ENCODE measurements at regions not wholly inside any gene's neighbourhood (a gene's known extent, or its start where the extent isn't known, plus 50 kb on each side); places are given as distances from the start of the nearest gene placed in this dataset.

GRCh38 chr1:25049190-25049589, 119.1 kb upstream of the RUNX3 start:
- no peak for DNase-seq
- intact Hi-C loops (cut with DNase I): loop anchor here (10.0 kb wide), 1 partner anchor 104 kb away; no protein-coding TSS in a partner anchor

GRCh38 chr1:25048728-25049127, 118.7 kb upstream of the RUNX3 start:
- DNase-seq: peak in 17 of 42 donors; percentile 21 to 76 (median 44)
- intact Hi-C loops (cut with DNase I): loop anchor here (10.0 kb wide), 1 partner anchor 104 kb away; no protein-coding TSS in a partner anchor

- intact Hi-C loops (cut with DNase I): loop anchor here (10.0 kb wide), 1 partner anchor 103 kb away; no protein-coding TSS in a partner anchor
Measured at GRCh38 chr1:25047506-25048240, 117.6 kb upstream of the RUNX3 start.

GRCh38 chr1:25046194-25046532, 116.1 kb upstream of the RUNX3 start:
- no peak for DNase-seq
- intact Hi-C loops (cut with DNase I): loop anchor here (10.0 kb wide), 1 partner anchor 101 kb away; no protein-coding TSS in a partner anchor

More at GRCh38 chr1:25047506-25048240, 117.6 kb upstream of the RUNX3 start:
- DNase-seq: no peak

GRCh38 chr1:25045480-25046193, 115.6 kb upstream of the RUNX3 start:
- intact Hi-C loops (cut with DNase I): loop anchor here (10.0 kb wide), 1 partner anchor 101 kb away; no protein-coding TSS in a partner anchor
- no peak for DNase-seq

- no peak for DNase-seq
- intact Hi-C loops (cut with DNase I): loop anchor here (10.0 kb wide), 1 partner anchor 98 kb away; no protein-coding TSS in a partner anchor
Measured at GRCh38 chr1:25043228-25043580, 113.1 kb upstream of the RUNX3 start.

GRCh38 chr1:25042331-25043227, 112.5 kb upstream of the RUNX3 start:
- intact Hi-C loops (cut with DNase I): loop anchor here (10.0 kb wide), 1 partner anchor 98 kb away; no protein-coding TSS in a partner anchor
- DNase-seq: no peak

- intact Hi-C loops (cut with DNase I): loop anchor here (10.0 kb wide), 1 partner anchor 97 kb away; no protein-coding TSS in a partner anchor
Measured at GRCh38 chr1:25041916-25042315, 111.8 kb upstream of the RUNX3 start.

GRCh38 chr1:25040122-25040685, 110.1 kb upstream of the RUNX3 start:
- intact Hi-C loops (cut with DNase I): loop anchor here (10.0 kb wide), 1 partner anchor 95 kb away; no protein-coding TSS in a partner anchor
- no peak for DNase-seq

More at GRCh38 chr1:25041916-25042315, 111.8 kb upstream of the RUNX3 start:
- no peak for DNase-seq

- intact Hi-C loops (cut with DNase I): no loop called here
Measured at GRCh38 chr1:25039229-25039628, 109.2 kb upstream of the RUNX3 start.

GRCh38 chr1:25038699-25039098, 108.6 kb upstream of the RUNX3 start:
- intact Hi-C loops (cut with DNase I): no loop called here
- DNase-seq: no peak

More at GRCh38 chr1:25039229-25039628, 109.2 kb upstream of the RUNX3 start:
- DNase-seq: no peak

- peak in 7 of 42 donors; percentile 21 to 60 (median 34) for DNase-seq
- intact Hi-C loops (cut with DNase I): no loop called here
Measured at GRCh38 chr1:25037174-25038074, 107.3 kb upstream of the RUNX3 start.

GRCh38 chr1:25036117-25036546, 106.1 kb upstream of the RUNX3 start:
- intact Hi-C loops (cut with DNase I): no loop called here

GRCh38 chr1:25035523-25036116, 105.5 kb upstream of the RUNX3 start:
- intact Hi-C loops (cut with DNase I): no loop called here
- DNase-seq: no peak

More at GRCh38 chr1:25036117-25036546, 106.1 kb upstream of the RUNX3 start:
- DNase-seq: no peak

GRCh38 chr1:25034736-25035522, 104.9 kb upstream of the RUNX3 start:
- no peak for DNase-seq

More at GRCh38 chr1:25034736-25035522, 104.9 kb upstream of the RUNX3 start:
- intact Hi-C loops (cut with DNase I): no loop called here

Data from head of caudate nucleus (tissue), 42 donors.